HG03060 (cell line): ENCODE measurements at regions not wholly inside any gene's neighbourhood (a gene's known extent, or its start where the extent isn't known, plus 50 kb on each side); places are given as distances from the start of the nearest gene placed in this dataset.
"Not testable (repeated sequence)": the region's sequence is repeated elsewhere in the genome, so short reads cannot be mapped to it uniquely, and the experiment has no call there.

Source experiments
- ATAC-seq: cut with Tn5 transposase; IDR thresholded peaks from one replicate; pipeline ENCODE4 v1.9.1; 2021; ENCODE audit warnings: low read depth, moderate number of reproducible peaks; ENCODE audit not compliant: unreplicated experiment

DNA sequence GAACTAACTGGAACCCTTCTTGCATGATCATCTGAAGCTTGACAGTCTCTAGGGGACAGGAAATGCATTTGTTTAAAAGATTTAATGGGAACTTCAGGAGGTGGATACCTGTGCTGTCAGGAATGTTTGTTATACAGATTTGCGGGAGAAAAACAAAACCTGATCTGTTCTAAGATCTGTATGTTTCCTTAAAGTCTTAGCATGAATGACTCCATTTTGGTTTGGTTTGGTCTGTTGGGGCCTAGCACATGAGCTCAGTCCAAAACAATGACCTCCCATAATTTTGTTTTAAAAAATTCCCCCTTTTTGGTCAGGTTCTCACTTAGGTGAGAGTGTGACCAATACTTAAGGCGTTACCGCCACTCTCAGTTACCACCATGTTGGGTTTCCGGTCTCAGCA is 138.7 kb downstream of the AKR1D1 start:
- no peak for ATAC-seq

DNA sequence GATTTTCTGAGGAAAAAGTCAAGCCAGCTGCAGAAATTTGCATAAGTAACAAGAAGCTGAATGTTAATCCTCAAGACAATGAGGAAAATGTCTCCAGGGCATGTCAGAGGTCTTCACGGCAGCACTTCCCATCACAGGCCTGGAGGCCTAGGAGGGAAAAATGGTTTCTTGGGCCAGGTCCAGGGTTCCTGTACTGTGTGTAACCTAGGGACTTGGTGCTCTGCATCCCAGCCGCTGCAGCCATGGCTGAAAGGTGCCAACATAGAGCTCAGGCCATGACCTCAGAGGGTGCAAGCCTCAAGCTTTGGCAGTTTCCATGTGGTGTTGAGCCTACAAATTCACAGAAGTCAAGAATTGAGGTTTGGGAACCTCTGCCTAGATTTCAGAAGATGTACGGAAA is 144.1 kb downstream of the AKR1D1 start:
- not testable (repeated sequence) for ATAC-seq

DNA sequence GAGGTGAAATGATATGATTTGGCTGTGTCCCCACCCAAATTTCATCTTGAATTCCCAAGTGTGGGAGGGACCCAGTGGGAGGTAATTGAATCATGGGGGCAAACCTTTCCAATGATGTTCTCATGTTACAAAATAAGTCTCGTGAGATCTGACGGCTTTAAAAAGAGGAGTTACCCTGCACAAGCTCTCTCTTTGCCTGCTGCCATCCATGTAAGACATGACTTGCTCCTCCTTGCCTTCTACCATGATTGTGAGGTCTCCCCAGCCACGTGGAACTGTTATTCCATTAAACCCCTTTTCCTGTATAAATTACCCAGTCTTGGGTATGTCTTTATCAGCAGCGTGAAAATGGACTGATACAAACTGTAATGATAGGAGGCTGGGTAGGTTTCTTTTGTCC is 145.1 kb downstream of the AKR1D1 start:
- ATAC-seq: not testable (repeated sequence)

DNA sequence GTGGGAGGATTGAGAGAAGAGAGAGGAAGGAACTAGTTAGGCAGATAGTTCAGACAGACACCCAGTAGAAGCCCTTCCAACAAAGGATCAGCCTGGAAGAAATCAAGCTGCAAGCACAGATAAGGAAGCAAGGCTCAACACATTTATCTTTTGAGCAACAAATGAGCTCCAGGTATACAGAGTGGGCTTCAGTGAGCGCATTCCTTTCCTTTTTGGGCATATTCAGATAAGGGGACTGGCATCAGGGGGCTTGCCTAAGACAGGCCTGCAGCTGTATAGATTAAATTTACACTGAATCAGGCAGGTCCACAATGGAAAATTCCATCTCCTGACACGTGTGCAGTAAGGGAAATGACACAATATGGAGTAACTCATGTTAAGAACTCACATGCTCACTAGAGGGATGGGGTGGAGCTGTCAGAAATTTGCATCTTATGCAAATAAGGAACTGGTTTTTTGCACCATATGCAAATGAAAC is 147.2 kb downstream of the AKR1D1 start:
- no peak for ATAC-seq

DNA sequence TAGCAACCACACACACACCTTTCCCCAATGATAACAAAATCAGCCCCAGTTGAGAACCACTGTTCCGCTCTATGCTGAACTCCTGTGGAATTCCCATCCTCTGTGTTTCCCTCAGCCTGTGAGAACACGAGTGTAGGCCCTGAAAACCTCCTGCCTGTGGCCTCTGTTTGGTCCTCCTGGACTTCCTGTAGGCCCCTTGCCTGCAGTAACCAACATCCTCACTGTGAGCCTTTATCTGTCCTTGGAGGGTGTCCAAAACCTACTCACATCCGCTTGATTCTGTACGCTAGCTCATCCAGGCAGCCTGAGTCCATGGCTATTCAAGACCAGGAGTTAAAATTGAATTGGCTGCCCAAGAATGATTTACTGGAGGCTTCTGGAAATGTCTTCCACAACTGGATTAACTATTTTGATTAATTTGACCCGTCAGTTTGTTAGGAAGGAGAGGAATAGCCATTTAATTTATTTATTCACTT is 149.8 kb downstream of the AKR1D1 start:
- ATAC-seq: no peak

DNA sequence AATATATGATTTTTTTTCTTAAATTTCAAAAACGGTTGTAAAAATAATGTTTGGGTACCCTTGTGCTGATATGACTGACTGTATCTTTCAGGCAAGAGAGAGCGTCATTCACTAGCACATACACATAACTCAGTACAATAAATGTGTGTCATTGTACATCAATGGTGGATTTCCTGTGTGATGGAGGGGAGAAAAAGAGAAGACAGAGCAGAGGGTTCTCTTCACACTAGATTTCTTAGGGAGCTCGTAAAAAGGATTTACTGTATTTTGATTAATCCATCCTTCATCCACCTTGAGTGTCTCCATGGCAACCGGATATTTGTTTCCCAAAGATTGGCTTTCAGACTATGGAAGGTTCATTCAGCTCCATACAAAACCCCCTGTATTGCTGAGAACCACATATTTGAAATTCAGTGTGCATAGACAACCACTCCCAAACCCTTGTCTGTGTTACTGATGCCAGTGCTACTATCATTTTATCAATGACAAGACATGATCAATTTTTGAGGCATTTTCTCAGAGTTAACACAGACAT is 150.6 kb downstream of the AKR1D1 start:
- no peak for ATAC-seq

DNA sequence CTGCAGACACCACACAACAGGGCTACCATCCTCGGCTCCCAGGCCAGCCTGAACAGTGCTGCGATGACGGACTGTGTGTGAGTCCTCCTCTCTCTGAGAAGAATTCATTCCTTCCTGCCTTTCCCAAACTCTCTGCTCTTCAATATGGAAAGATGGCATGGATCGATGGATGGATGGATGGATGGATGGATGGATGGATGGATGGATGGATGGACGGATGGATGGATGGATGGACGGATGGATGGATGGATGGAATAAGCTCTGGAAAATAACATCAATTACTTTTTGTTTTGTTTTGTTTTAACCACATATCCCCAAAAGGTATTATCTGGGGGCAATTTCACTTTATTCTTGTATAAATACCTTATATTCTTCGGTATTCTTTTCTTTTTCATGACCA is 151.9 kb downstream of the AKR1D1 start:
- no peak for ATAC-seq

DNA sequence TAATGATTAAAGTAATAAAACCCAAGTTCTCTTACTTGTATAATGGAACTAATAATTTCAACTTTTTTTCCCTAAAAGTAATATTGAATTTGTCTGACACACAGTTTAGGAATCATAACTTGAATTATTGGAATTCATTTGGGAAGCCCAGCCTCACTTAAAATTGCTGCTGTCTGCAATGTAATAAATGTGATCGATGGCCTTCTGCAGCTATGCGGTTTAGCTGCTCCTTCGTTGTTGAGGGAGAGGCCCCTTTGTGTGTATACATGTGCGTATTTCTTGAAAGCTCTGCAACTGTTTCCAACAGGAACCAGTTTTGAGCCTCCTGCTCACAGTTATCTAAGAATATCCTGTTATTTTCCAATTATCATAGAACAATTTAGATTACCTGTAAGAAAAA is 152.5 kb downstream of the AKR1D1 start:
- ATAC-seq: no peak

DNA sequence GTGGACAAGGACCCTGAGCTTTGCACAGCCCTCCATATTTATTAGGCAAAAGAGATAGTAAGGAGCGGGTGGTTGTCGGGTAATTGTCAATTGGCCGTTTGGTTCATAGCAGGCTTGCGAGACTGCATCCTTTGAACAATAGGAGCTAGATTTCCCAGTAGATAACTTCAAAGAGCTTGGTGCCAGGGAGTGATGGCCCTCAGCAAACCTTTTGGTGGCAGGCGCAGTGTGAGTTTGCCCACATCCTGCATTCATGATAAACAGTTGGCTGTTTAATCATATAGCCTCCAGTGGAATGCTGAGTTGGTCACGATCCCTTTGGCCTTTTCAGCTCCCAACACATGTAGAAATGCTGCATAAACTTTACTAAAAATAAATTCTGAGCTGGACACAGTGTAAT is 156.9 kb downstream of the AKR1D1 start:
- ATAC-seq: no peak

DNA sequence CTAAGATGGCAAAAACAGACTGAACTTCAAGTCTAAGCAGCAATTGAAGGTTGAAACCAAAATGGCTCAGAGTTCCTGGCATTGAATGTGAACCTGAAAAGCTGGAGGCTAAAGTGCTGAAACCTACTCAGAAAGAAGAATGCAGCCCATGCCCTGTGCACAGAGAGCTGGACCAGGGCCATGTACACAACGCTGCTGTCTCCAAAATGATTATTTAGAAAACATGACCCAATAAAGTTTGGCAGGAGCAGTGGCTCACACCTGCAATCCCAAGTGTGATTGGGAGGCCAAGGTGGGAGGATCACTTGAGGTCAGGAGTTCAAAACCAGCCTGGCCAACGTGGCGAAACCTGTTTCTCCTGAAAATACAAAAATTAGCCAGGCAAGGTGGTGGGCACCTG is 158.9 kb downstream of the AKR1D1 start:
- ATAC-seq: no peak

DNA sequence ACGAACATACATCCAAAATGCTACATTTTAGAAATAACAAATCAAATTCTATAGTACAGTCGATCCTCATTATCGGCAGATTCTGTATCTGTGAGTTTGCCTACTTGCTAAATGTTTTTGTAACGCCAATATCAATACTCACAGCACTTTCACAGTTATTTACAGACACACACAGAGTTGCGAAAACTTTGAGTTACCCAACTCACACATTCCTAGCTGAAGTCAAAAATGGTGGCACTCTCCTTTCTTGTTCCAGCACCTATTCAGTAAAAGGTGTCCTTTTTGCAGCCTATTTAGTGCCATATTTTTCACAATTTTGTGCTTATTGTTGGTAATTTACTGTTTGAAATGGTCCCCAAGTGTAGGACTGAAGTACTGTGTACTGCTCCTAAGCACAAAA is 161.7 kb downstream of the AKR1D1 start:
- no peak for ATAC-seq

DNA sequence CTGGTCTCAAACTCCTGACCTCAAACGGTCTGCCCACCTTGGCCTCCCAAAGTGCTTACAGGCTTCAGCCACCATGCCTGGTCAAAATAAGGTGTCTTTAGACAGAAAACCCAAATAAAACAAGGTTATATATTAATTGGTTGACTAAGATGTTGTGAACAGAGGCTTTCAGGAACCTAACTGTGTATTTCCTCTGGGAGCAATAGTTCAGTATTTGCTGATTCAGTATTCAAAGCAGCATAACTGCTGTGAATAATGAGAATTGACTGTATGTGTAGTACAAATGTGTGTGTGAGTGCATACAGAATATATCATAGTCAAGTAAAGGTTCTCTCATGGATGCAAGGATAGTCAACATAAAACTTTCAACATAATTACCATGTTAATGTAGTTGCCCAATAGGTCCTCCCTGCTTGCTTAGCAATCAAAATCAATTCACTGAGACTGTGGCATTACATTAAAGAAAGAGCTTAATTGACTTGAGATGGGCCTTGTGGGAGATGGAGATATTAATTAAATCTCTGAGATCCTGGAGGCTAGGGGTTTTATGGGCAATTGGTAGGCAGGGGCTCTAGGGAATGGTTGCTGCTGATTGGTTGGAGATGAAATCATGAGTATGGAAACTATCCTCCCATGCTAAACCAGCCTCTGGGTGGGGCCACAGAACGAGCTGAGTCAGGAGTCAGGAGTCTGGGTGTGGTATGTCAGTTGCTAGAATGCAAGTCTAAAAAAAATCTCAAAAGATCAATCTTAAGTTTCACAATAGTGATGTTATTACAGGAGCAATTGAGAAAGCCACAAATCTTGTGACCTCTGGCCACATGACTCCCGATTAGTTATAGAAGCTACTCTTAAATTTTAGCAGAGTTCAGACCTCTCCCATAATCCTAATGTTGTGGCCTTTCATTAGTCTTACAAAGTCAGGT is 162.7 kb downstream of the AKR1D1 start:
- no peak for ATAC-seq

DNA sequence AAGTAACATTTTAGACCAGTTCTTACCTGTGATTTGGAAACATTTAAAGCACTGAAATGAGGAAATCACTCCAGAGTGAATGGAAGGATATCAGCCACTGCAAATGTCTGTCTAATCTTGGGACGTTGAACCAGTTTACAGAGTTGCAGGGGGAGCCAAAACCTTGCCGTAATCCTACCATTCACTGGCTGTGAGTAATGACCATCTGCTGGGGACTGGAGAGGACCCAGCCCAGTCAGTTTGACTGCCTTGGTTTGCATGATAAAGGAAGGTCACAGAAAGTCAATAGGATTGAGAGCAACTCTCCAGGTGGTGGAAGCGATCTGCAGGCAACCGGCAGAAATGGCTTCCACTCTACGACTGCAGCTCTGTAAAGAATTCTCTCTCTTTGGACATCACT is 167.2 kb downstream of the AKR1D1 start:
- no peak for ATAC-seq

DNA sequence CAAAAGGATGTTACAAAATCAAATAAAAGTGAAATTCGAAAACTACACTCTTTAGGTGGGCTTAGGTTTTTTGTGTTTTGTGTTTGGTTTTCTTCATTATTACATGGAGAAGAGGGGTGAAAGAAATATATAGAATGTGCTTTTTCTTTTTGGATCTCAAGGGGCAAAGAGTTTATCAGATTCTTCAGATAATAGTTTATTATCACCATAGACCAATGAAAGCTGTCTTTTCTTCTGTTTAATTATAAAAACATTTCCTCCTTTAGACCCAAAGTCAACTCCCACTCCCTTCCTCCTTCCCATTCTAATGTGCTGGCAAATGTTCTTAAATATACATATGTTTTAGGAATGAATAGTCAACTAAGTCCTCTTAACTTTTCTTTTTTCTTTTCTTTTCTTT is 167.6 kb downstream of the AKR1D1 start:
- no peak for ATAC-seq

DNA sequence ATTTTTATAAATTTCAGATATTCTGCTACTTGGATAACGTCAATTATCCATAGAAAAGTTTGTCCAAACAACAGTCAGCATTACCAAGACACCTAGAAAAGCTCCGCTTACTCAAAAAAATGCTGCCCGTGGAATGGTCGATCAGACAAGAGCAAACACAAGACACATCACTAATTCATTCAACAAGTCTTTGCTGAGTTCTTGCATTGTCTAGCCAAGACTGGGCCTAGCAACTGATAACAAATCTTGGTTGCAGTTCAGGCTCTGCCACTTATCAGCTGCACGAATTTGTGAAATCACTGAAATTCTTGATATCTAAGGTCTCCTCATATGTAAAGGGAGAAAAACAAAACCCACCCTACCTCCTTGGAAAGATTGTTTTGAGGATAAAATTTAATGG is 168.3 kb downstream of the AKR1D1 start:
- ATAC-seq: no peak

DNA sequence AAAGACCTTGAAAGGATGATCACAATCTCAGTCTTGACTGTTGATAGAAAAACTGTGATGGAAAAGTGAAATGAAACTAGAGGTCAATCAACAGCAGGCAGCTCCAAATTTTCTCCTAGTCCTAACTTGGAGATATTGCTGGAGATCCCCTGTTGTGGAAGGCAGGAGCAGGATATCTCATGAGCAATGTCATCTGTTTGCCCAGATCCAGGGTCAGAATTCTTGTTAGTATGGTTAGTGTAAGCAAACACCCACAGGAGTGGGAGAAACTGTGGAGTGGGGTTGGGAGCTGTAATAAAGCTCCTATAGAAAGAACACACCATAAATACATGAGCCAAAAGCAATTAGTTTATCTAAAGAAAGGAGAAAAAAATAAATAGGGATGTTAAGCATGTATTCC is 169.0 kb downstream of the AKR1D1 start:
- ATAC-seq: no peak

DNA sequence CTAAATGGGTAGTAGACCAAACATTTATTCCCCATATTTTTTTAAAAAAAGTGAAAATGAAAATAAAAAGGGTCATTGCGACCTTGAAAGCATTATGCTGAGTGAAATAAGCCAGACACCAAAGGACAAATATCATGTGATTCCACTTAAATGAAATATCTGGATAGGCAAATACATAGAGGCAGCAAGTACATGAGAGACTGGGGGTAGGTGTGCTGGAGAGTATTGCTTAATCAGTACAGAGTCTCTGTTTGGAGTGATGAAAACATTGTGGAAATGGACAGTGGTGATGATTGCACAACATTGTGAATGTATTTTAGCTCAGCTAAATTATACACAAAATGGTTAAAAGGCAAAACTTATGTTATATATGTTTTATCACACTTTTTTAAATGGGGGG is 169.4 kb downstream of the AKR1D1 start:
- ATAC-seq: no peak

DNA sequence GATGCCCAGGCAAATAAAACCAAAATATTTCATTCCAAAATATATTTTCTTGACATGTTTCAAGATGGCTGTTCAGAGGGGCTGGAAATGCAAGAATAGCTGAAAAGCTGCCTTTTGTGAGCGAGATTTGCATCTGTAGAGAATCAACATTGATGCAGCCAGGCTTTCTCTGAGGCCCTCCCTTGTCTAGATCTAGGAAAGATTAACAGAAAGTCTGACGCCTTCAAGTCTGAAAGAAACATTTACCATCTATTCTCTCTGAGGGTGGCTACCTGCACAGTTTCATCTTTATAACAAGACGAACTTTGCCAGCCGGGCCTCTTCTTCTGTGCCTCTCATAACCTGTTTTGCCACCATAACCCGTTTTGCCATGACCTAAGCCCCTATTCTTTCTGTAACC is 170.2 kb downstream of the AKR1D1 start:
- no peak for ATAC-seq

DNA sequence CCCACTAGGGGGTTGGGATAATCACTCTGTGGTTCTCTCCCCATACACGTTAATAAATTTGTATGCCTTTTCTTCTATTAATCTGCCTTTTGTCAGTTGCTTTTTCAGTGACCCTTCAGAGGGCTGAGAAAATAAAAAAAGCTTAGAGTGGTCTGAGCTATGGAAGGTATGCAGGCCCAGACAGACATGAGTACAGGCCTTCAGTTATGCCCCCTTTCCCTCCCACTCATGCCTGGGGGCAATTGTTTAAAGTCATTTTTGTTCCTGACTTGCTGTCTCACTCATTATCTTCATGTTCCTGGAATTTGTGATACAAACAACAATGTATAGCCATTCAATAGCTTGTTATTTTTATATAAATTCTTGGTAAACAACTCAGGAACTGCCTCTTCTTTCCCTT is 170.8 kb downstream of the AKR1D1 start:
- ATAC-seq: no peak

DNA sequence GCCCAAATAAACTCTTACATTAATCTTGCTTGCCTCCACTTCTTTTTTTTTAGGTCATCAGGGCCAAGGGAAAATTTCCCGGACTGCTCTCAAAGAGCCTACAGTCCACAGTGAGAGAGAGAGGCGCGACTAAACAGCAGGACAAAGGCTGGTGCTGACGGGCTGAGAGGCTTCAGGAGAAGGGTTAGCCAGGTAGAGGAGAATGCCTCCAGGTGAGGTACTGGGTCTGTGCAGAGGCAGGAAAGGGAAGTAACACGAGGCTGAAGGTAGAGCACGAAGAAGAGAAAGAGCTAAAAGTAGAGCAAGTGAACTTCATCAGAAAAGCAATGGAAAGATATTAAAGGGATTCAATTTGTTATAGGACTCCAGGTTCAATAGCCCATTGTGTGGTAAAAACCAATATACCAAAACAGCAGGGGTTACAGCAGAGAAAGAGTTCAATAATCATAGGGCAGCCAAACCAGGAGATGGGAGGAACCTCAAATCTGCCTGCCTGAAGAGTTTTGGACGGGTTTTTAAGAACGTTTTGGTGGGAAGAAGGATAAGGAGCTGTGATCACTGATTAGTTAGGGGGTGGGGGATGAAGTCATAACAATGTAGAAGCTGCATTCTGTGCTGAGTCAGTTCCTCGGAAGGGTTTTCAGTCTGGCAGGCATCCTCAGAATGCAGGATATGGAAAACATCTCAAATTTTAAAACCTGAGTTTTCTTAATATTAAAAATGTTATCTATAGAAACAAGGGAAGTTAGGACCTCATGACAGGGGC is 171.5 kb downstream of the AKR1D1 start:
- ATAC-seq: no peak

DNA sequence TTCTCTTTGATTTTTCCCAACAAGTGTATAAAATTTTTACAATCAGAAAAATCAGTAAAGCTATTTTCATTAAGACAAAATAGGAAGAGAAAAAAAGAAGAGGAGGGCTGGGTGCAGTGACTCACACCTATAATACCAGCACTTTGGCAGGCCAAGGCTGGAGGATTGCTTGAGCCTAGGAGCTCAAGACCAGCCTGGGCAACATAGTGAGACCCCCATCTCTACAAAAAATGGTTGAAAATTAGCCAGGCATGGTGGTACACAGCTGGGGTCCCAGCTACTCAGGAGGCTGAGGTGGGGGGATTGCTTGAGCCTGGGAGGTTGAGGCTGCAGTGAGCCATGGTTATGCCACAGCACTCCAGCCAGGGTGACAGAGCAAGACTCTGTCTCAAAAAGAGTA is 172.3 kb downstream of the AKR1D1 start:
- no peak for ATAC-seq
